SK-N-SH treated with all-trans-retinoic acid at 6 μM for 48 hours (cell line): ENCODE measurements at regions not wholly inside any gene's neighbourhood (a gene's known extent, or its start where the extent isn't known, plus 50 kb on each side); places are given as distances from the start of the nearest gene placed in this dataset.
"Not testable (repeated sequence)": the region's sequence is repeated elsewhere in the genome, so short reads cannot be mapped to it uniquely, and the experiment has no call there.

Source experiments
- ATAC-seq: fragments of 200-7000 bp; cut with Tn5 transposase; 3 replicates; pipeline ENCODE4 v1.9.1; 2020; ENCODE audit warnings: mild to moderate bottlenecking, moderate library complexity
- ARNTL ChIP-seq: fragments of 450-650 bp; formaldehyde crosslinking; IDR thresholded peaks from 2 replicates; pipeline ENCODE4 v1.5.0; 2020; ENCODE audit warnings: low read depth, mild to moderate bottlenecking, moderate library complexity, borderline replicate concordance
- BACH2 ChIP-seq: fragments of 250-450 bp; sonication (Bioruptor Pico); IDR thresholded peaks from 2 replicates; pipeline ENCODE4 v1.9.0; 2021; ENCODE audit warnings: mild to moderate bottlenecking, borderline replicate concordance
- CSDC2 ChIP-seq: fragments of 250-450 bp; sonication (Bioruptor Pico); IDR thresholded peaks from 2 replicates; pipeline ENCODE4 v1.5.0; 2020; ENCODE audit warnings: mild to moderate bottlenecking, moderate library complexity
- CSRNP3 ChIP-seq: fragments of 250-450 bp; sonication (Bioruptor Pico); IDR thresholded peaks from 2 replicates; pipeline ENCODE4 v1.5.1; 2021; ENCODE audit warnings: mild to moderate bottlenecking, moderate library complexity
- ESRRG ChIP-seq: fragments of 250-450 bp; sonication (Bioruptor Pico); IDR thresholded peaks from 2 replicates; pipeline ENCODE4 v1.6.1; 2021; ENCODE audit warnings: mild to moderate bottlenecking
- GLIS3 ChIP-seq: fragments of 250-450 bp; sonication (Bioruptor Pico); IDR thresholded peaks from 2 replicates; pipeline ENCODE4 v1.5.0; 2020; ENCODE audit warnings: mild to moderate bottlenecking, moderate library complexity
- ISL1 ChIP-seq: fragments of 250-450 bp; sonication (Bioruptor Pico); IDR thresholded peaks from 2 replicates; pipeline ENCODE4 v2.1.2; 2022; ENCODE audit warnings: mild to moderate bottlenecking, moderate library complexity
- OSR1 ChIP-seq: fragments of 250-450 bp; sonication (Bioruptor Pico); IDR thresholded peaks from 2 replicates; pipeline ENCODE4 v1.8.0; 2022; ENCODE audit warnings: moderate library complexity, mild to moderate bottlenecking, inconsistent platforms
- PPARA ChIP-seq: fragments of 250-450 bp; sonication (Bioruptor Pico); IDR thresholded peaks from 2 replicates; pipeline ENCODE4 v1.5.0; 2020; ENCODE audit warnings: mild to moderate bottlenecking, borderline replicate concordance
- RARB ChIP-seq: fragments of 250-450 bp; sonication (Bioruptor Pico); IDR thresholded peaks from 2 replicates; pipeline ENCODE4 v1.8.0; 2021; ENCODE audit warnings: mild to moderate bottlenecking, moderate library complexity
- SNAI2 ChIP-seq: fragments of 250-450 bp; sonication (Bioruptor Pico); IDR thresholded peaks from 2 replicates; pipeline ENCODE4 v1.5.0; 2020; ENCODE audit warnings: mild to moderate bottlenecking, moderate library complexity
- TCF4 ChIP-seq: fragments of 250-450 bp; sonication (Bioruptor Pico); IDR thresholded peaks from 2 replicates; pipeline ENCODE4 v1.8.0; 2021; ENCODE audit warnings: mild to moderate bottlenecking, moderate library complexity, borderline replicate concordance
- TOX ChIP-seq: fragments of 250-450 bp; sonication (Bioruptor Pico); IDR thresholded peaks from 2 replicates; pipeline ENCODE4 v1.8.0; 2021; ENCODE audit warnings: mild to moderate bottlenecking, moderate library complexity, borderline replicate concordance
- TSHZ2 ChIP-seq: fragments of 250-450 bp; sonication (Bioruptor Pico); IDR thresholded peaks from 2 replicates; pipeline ENCODE4 v1.5.0; 2020; ENCODE audit warnings: mild to moderate bottlenecking, moderate library complexity
- ZC3H10 ChIP-seq: fragments of 250-450 bp; sonication (Bioruptor Pico); IDR thresholded peaks from 2 replicates; pipeline ENCODE4 v1.5.1; 2021; ENCODE audit warnings: mild to moderate bottlenecking, moderate library complexity
- ZFP30 ChIP-seq: fragments of 450-650 bp; formaldehyde crosslinking; IDR thresholded peaks from 2 replicates; pipeline ENCODE4 v1.5.0; 2022; ENCODE audit warnings: mild to moderate bottlenecking, moderate library complexity
- ZNF565 ChIP-seq: fragments of 450-650 bp; formaldehyde crosslinking; conservative IDR thresholded peaks from 2 replicates; pipeline ENCODE4 v1.5.0; 2020; ENCODE audit warnings: low read depth, mild to moderate bottlenecking, moderate library complexity
- ZNF70 ChIP-seq: fragments of 450-650 bp; formaldehyde crosslinking; IDR thresholded peaks from 2 replicates; pipeline ENCODE4 v1.5.0; 2020; ENCODE audit warnings: mild to moderate bottlenecking, moderate library complexity
- ZNF8 ChIP-seq: fragments of 450-650 bp; formaldehyde crosslinking; IDR thresholded peaks from 2 replicates; pipeline ENCODE4 v1.5.0; 2020; ENCODE audit warnings: mild to moderate bottlenecking, moderate library complexity
- TF ChIP-seq, protein P1 (sequence below): fragments of 250-450 bp; sonication (Bioruptor Pico); IDR thresholded peaks from 2 replicates; pipeline ENCODE4 v1.8.0; 2021; ENCODE audit warnings: low read depth, mild to moderate bottlenecking, moderate library complexity, borderline replicate concordance
- TF ChIP-seq, protein P2 (sequence below): fragments of 250-450 bp; sonication (Bioruptor Pico); IDR thresholded peaks from 2 replicates; pipeline ENCODE4 v1.5.1; 2020; ENCODE audit warnings: low read depth, mild to moderate bottlenecking, moderate library complexity

DNA sequence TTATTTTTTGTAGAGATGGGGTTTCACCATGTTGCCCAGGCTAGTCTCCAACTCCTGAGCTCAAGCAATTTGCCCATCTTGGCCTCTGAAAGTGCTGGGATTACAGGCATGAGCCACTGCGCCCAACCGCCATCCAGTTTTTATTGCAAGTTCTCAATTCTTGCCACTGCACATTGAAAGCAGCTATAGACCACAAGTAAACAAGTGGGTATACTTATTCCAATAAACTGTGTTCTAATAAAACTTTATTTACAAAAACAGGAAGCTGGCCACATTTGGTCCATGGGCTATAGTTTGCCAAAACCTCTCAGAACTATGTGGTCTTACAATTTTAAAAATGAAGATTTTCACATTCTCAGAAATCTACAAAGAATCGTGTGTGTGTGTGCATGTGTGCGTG lies 313.6 kb upstream of the RASGEF1B start:
- ATAC-seq, result no peak
- TF ChIP-seq BACH2 (CRISPR knock-in tag) (no peak), TCF4 (no peak), ZFP30 (CRISPR knock-in tag) (no peak), PPARA (no peak), TSHZ2 (CRISPR knock-in tag) (no peak), GLIS3 (CRISPR knock-in tag) (no peak), ZNF565 (CRISPR knock-in tag) (no peak), ISL1 (CRISPR knock-in tag) (no peak), ARNTL (no peak), SNAI2 (CRISPR knock-in tag) (no peak), CSDC2 (no peak), ESRRG (no peak), ZC3H10 (CRISPR knock-in tag) (no peak), CSRNP3 (CRISPR knock-in tag) (no peak), OSR1 (CRISPR knock-in tag) (no peak), ZNF70 (no peak), RARB (CRISPR knock-in tag) (no peak)
- TF ChIP-seq, protein P1, sequence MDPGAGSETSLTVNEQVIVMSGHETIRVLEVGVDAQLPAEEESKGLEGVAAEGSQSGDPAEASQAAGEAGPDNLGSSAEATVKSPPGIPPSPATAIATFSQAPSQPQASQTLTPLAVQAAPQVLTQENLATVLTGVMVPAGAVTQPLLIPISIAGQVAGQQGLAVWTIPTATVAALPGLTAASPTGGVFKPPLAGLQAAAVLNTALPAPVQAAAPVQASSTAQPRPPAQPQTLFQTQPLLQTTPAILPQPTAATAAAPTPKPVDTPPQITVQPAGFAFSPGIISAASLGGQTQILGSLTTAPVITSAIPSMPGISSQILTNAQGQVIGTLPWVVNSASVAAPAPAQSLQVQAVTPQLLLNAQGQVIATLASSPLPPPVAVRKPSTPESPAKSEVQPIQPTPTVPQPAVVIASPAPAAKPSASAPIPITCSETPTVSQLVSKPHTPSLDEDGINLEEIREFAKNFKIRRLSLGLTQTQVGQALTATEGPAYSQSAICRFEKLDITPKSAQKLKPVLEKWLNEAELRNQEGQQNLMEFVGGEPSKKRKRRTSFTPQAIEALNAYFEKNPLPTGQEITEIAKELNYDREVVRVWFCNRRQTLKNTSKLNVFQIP (CRISPR knock-in tag), result no peak
- TF ChIP-seq, protein P2, sequence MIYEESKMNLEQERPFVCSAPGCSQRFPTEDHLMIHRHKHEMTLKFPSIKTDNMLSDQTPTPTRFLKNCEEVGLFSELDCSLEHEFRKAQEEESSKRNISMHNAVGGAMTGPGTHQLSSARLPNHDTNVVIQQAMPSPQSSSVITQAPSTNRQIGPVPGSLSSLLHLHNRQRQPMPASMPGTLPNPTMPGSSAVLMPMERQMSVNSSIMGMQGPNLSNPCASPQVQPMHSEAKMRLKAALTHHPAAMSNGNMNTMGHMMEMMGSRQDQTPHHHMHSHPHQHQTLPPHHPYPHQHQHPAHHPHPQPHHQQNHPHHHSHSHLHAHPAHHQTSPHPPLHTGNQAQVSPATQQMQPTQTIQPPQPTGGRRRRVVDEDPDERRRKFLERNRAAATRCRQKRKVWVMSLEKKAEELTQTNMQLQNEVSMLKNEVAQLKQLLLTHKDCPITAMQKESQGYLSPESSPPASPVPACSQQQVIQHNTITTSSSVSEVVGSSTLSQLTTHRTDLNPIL, result no peak
- TF ChIP-seq, all 23 proteins: peak for 0

DNA sequence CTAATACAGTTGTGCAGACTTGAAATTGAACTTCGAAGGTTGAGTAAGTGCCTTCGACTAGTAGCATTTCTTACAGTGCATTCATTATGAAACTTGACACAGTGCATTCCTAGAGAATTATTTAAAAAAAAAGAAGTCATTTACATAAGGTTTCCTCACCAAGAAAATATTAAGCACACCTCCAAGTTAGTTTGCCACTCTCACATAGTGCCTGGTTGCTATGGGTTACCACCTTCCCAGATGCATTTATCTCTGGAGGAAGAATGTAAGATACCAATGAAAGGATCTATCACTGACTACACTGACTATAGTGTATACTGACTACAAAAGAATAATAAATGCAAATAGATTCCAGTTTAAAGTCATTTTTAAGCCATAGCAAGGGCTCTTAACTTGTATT lies 311.9 kb upstream of the RASGEF1B start:
- no peak for ATAC-seq
- TF ChIP-seq OSR1 (CRISPR knock-in tag) (no peak), CSDC2 (no peak), ESRRG (no peak), ZNF70 (no peak), BACH2 (CRISPR knock-in tag) (no peak)
- TF ChIP-seq, all 23 proteins: peak for 0

GRCh38 chr4:81781799-81782198 lies 310.1 kb upstream of the RASGEF1B start:
- no peak for ATAC-seq
- TF ChIP-seq ZC3H10 (CRISPR knock-in tag) (no peak), GLIS3 (CRISPR knock-in tag) (no peak), OSR1 (CRISPR knock-in tag) (no peak), ARNTL (no peak)

- not testable (repeated sequence) for ATAC-seq
Measured at GRCh38 chr4:81777718-81778117, 306.0 kb upstream of the RASGEF1B start.

DNA sequence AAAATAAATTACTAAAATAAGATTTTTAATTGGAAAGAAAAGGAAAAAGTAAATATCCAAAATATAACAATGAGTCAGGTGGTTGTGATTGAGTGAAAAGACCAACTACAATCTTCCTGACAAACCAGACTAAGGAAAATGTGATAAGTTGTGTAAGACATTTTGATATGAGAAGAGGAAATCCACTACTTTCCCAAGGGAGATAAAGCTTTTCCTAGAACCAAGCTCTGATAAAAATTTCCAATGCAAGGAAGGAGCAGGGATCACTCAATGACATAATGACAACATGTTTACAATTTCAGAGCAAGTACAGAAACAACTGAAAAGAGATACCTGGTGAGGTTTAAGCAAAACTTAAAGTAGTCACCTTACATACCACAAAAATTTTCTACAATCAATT lies 305.1 kb upstream of the RASGEF1B start:
- no peak for ATAC-seq
- TF ChIP-seq ZC3H10 (CRISPR knock-in tag) (no peak), ARNTL (no peak), ZNF70 (no peak), ESRRG (no peak), TOX (CRISPR knock-in tag) (no peak), ZNF565 (CRISPR knock-in tag) (no peak), TSHZ2 (CRISPR knock-in tag) (no peak), OSR1 (CRISPR knock-in tag) (no peak), GLIS3 (CRISPR knock-in tag) (no peak), PPARA (no peak), ZNF8 (CRISPR knock-in tag) (no peak), RARB (CRISPR knock-in tag) (no peak), ZFP30 (CRISPR knock-in tag) (no peak)
- TF ChIP-seq, protein P2, result no peak
- TF ChIP-seq, protein P1 (CRISPR knock-in tag), result no peak
- TF ChIP-seq, all 23 proteins: peak for 0
